ENCODE measurements at regions not wholly inside any gene's neighbourhood (a gene's known extent, or its start where the extent isn't known, plus 50 kb on each side); places are given as distances from the start of the nearest gene placed in this dataset.
"Not testable (repeated sequence)": the region's sequence is repeated elsewhere in the genome, so short reads cannot be mapped to it uniquely, and the experiment has no call there.

DNA sequence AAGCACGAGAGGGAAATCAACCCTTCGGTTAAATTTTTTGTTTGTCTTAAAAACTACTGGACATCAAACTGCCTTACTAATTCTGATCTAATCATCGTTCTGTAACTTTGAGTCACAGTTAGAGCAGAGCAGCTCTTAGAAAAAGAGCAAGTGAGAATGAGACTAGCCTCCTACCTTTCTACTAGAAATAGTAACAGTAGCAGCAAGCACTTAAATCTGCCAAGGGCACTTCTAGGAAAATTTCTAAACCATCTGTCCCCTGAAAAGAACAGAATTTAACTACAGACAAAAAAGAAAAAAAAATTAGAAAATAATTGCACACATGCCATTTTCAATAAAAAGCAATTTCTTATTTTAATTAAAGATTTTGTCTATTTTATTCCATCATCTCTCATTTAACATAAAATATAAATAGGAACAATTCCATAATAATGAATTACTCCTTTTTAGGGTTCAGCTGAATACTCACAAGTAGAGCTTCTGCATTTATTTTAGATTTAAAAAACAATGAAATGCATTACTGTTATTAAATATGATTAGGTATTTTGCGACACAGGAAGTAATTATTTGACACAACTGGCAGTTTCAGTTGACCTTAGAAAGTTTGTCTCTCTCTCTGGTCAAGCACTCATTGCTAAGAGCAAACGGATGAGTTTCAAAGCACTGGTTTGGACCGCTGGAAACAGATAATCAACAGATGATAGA, 250.8 kb upstream of the SOX9 start:
- no peak overlapping the region for H3K27ac Mint-ChIP-seq
- intact Hi-C loops (cut with micrococcal nuclease) = no loop called here
- H3K9me3 Mint-ChIP-seq = no peaks in the 10 kb centered on the region
- peaks cover 2% of the 10 kb centered on the region for H3K27me3 Mint-ChIP-seq (ENCODE audit: low read depth)
- no peak overlapping the region for H3K4me3 Mint-ChIP-seq
- no peaks in the 10 kb centered on the region for H3K4me1 Mint-ChIP-seq (ENCODE audit: low read depth)
- CTCF ChIA-PET = no interaction called here
- no peaks in the 10 kb centered on the region for H3K36me3 Mint-ChIP-seq (ENCODE audit: low read depth)
- no peak for DNase-seq

DNA sequence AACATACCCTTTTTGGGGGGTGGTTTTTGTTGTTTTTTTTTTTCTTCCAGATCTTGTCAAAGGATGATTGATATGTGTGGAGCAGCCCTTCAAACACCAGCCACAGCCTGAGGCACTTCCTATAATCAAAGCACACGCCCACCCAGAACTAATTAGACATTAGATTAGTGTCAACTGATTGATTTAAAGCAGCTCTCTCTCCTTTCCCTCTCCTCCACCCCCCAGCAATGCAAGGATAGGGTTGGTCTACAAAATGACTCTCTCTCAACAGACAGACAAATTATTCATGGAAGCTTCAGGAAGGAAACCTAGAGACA, 250.3 kb upstream of the SOX9 start:
- H3K4me3 Mint-ChIP-seq = no peak overlapping the region
- CTCF ChIA-PET = no interaction called here
- no peak overlapping the region for H3K27ac Mint-ChIP-seq
- peaks cover 2% of the 10 kb centered on the region for H3K27me3 Mint-ChIP-seq (ENCODE audit: low read depth)
- DNase-seq = no peak
- H3K4me1 Mint-ChIP-seq (ENCODE audit: low read depth) = no peaks in the 10 kb centered on the region
- intact Hi-C loops (cut with micrococcal nuclease) = no loop called here
- H3K36me3 Mint-ChIP-seq (ENCODE audit: low read depth) = no peaks in the 10 kb centered on the region
- no peaks in the 10 kb centered on the region for H3K9me3 Mint-ChIP-seq

DNA sequence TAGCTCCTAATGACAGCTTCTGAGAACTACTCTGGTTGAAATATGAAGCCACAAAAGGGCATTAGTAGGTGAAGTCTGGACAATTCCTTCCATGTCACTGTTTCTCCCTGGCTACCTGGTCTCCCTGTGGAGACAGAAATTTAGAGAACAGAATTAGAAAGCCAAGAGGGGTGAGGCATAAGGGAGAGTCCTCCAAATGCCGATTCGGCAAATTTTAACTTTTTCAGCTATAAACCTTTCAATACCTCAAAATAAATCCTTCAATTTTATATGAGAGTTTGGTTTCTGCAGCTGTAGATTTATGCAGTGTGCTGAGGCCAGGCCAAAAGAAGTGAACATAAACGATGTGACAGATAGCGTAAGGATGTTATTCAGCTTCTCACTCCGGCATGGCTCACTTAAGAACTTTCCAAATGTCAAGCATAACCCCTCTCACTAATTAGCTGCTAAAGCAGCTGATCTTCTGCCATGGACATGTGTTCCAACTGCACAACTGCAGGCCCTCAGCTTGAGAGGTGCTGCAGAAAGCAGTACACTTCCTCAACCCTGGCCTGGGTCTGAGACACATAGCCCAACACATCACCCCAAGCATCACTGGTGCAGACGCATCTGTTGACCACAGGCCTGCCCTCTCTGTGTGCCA, 247.9 kb upstream of the SOX9 start:
- Mint-ChIP-seq H3K36me3 (ENCODE audit: low read depth) (no peaks in the 10 kb centered on the region), H3K9me3 (no peaks in the 10 kb centered on the region), H3K4me1 (ENCODE audit: low read depth) (no peaks in the 10 kb centered on the region), H3K4me3 (no peak overlapping the region), H3K27me3 (ENCODE audit: low read depth) (peaks cover 2% of the 10 kb centered on the region), H3K27ac (no peak overlapping the region)
- CTCF ChIA-PET = no interaction called here
- intact Hi-C loops (cut with micrococcal nuclease) = no loop called here
- no peak for DNase-seq

DNA sequence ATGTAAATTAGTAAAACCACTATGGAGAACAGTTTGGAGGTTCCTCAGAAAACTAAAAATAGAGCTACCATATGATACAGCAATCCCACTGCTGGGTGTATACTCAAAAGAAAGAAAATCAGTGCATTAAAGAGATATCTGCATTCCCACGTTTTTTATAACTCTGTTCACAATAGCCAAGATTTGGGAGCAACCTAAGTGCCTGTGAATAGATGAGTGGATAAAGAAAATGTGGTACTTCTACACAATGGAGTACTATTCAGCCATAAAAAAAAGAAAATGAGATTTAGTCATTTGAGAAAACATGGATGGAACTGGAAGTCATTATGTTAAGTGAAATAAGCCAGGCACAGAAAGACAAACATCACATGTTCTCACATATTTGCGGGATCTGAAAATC, 246.0 kb upstream of the SOX9 start:
- H3K27me3 Mint-ChIP-seq (ENCODE audit: low read depth); DNase-seq; H3K27ac Mint-ChIP-seq; H3K4me3 Mint-ChIP-seq; H3K9me3 Mint-ChIP-seq; H3K4me1 Mint-ChIP-seq (ENCODE audit: low read depth); CTCF ChIA-PET; intact Hi-C loops (cut with micrococcal nuclease); H3K36me3 Mint-ChIP-seq (ENCODE audit: low read depth): not testable (repeated sequence)

DNA sequence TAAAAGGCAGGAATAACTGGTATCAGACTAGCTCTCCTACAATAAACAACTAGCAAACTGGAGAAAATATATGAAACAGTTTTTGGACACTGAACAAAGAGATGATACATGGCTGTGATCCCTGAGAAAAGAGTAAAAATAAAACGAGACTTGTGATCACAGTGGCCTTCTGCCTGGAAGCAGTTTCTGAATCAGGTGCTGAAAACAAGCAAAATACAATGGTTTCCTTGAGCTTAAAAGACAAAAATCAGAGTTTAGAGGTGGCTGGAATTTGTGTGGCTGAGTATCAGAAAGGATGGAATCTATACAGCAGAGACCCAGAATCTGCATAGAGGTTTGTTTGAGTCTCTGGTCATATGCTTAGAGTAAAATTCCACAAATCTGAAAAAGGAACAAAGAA, 242.5 kb upstream of the SOX9 start:
- H3K4me1 Mint-ChIP-seq (ENCODE audit: low read depth) = no peaks in the 10 kb centered on the region
- H3K36me3 Mint-ChIP-seq (ENCODE audit: low read depth) = no peaks in the 10 kb centered on the region
- H3K9me3 Mint-ChIP-seq = peaks cover 2% of the 10 kb centered on the region
- H3K4me3 Mint-ChIP-seq = no peak overlapping the region
- H3K27ac Mint-ChIP-seq = no peak overlapping the region
- no peak for DNase-seq
- CTCF ChIA-PET = interaction anchor here (1.0 kb wide), 1 partner anchor 29 kb away, joined by 3 read pairs; no protein-coding TSS in a partner anchor
- peaks cover 4% of the 10 kb centered on the region for H3K27me3 Mint-ChIP-seq (ENCODE audit: low read depth)
- intact Hi-C loops (cut with micrococcal nuclease) = no loop called here

DNA sequence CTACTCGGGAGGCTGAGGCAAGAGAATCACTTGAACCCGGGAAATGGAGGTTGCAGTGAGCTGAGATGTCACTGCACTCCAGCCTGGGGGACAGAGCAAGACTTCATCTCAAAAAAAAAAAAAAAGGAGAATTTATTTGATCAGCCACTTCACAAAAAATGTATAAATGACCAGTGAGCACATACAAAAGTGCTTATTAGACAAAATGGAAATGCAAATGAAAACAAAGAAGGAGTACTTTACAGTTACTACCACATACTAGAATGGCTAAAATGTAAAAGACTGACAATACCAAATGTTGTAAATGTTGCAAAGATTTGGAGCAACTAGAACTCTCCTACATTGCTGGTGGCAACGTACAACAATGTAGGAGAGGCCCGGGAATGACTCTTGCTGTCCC, 241.8 kb upstream of the SOX9 start:
- no peak overlapping the region for H3K27ac Mint-ChIP-seq
- H3K36me3 Mint-ChIP-seq (ENCODE audit: low read depth) = no peaks in the 10 kb centered on the region
- no peaks in the 10 kb centered on the region for H3K4me1 Mint-ChIP-seq (ENCODE audit: low read depth)
- H3K27me3 Mint-ChIP-seq (ENCODE audit: low read depth) = peaks cover 4% of the 10 kb centered on the region
- no peak for DNase-seq
- peaks cover 2% of the 10 kb centered on the region for H3K9me3 Mint-ChIP-seq
- H3K4me3 Mint-ChIP-seq = no peak overlapping the region
- CTCF ChIA-PET = no interaction called here
- intact Hi-C loops (cut with micrococcal nuclease) = no loop called here

DNA sequence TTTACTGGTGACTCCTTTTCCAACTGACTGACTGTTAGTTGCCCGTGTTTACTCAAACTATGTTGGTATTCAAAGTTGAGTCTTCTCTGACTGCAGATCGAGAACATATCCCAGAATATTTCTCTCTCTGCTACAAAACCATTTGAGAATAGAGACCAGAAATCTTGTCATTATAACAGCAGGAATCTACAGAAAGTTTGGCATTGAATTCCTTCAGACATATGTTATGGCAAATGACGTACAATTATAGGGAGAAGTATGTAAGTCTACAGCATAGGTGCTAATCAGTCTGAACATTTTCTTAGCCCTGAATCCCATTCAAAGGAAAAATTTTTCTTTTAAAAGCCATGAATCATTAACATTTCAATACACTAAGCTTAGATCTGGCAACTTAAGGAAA, 239.8 kb upstream of the SOX9 start:
- intact Hi-C loops (cut with micrococcal nuclease) = no loop called here
- H3K4me3 Mint-ChIP-seq = no peak overlapping the region
- H3K27me3 Mint-ChIP-seq (ENCODE audit: low read depth) = peaks cover 3% of the 10 kb centered on the region
- DNase-seq = no peak
- CTCF ChIA-PET = no interaction called here
- no peaks in the 10 kb centered on the region for H3K4me1 Mint-ChIP-seq (ENCODE audit: low read depth)
- no peak overlapping the region for H3K27ac Mint-ChIP-seq
- no peaks in the 10 kb centered on the region for H3K36me3 Mint-ChIP-seq (ENCODE audit: low read depth)
- peaks cover 5% of the 10 kb centered on the region for H3K9me3 Mint-ChIP-seq

DNA sequence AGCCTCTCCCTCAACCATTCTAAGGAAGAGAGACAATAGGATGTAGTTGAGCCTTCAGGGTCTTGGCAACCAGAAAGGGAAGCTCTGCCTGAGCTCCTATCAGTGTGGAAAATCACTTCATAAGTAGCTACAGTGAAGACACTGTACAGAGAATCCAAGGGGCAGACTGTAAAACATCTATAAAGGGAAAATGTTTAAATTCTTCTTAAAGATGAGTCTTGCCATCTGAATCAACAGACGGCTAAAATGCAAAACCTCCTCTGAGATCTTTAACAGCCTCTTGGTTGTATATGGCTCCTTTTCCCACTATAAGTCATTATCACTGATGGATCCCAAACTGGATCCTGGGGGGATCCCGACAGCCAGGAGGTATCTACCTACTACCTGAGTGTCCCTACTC, 239.2 kb upstream of the SOX9 start:
- no peak overlapping the region for H3K4me3 Mint-ChIP-seq
- H3K4me1 Mint-ChIP-seq (ENCODE audit: low read depth) = no peaks in the 10 kb centered on the region
- no peaks in the 10 kb centered on the region for H3K36me3 Mint-ChIP-seq (ENCODE audit: low read depth)
- intact Hi-C loops (cut with micrococcal nuclease) = no loop called here
- H3K27ac Mint-ChIP-seq = no peak overlapping the region
- DNase-seq = no peak
- CTCF ChIA-PET = no interaction called here
- peaks cover 5% of the 10 kb centered on the region for H3K9me3 Mint-ChIP-seq
- peaks cover 3% of the 10 kb centered on the region for H3K27me3 Mint-ChIP-seq (ENCODE audit: low read depth)

DNA sequence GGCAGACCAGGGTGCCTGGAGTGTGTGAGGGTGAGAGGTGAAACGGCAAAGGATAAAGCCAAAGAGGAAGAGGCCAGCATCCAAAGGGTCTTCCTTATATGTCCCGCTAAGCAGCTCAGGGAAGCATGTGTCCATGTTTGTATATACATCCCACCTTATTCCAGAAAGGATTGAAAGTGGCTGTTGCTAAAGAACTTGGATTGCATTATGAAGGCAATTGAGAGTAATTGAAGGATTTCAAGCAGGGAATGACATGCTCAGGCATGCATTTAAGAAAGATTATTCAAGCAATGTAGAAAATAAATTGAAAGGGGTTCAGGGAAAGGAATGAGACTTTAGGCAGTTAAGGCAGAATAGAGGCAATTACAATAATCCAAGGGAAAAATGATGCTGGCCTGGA, 237.6 kb upstream of the SOX9 start:
- Mint-ChIP-seq H3K27ac (no peak overlapping the region), H3K4me3 (no peak overlapping the region), H3K36me3 (ENCODE audit: low read depth) (no peaks in the 10 kb centered on the region), H3K27me3 (ENCODE audit: low read depth) (peaks cover 3% of the 10 kb centered on the region), H3K9me3 (peaks cover 5% of the 10 kb centered on the region), H3K4me1 (ENCODE audit: low read depth) (no peaks in the 10 kb centered on the region)
- intact Hi-C loops (cut with micrococcal nuclease) = no loop called here
- CTCF ChIA-PET = no interaction called here
- no peak for DNase-seq

DNA sequence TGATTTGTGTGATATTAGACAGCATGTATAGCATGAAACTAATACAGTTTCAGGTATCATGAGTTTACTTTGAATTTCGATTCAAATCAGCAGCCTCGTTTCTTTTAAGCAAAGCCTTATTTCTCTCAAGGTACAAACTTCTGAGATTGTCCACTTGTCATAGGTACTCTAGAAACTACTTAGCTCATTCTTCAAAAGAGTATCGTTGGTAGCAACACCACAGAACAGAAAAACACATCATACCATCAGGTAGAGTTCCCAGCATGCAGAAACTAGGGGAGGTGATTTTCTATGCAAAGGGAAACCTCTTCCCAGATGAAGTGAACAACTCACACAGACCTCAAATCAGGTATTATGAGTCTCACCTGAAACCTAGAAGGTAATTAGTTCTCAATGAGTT, 237.0 kb upstream of the SOX9 start:
- intact Hi-C loops (cut with micrococcal nuclease) = no loop called here
- Mint-ChIP-seq H3K27me3 (ENCODE audit: low read depth) (peaks cover 3% of the 10 kb centered on the region), H3K4me1 (ENCODE audit: low read depth) (no peaks in the 10 kb centered on the region), H3K27ac (no peak overlapping the region), H3K9me3 (peaks cover 5% of the 10 kb centered on the region), H3K4me3 (no peak overlapping the region), H3K36me3 (ENCODE audit: low read depth) (no peaks in the 10 kb centered on the region)
- CTCF ChIA-PET = interaction anchor here (0.7 kb wide), 1 partner anchor 25 kb away, joined by 3 read pairs; no protein-coding TSS in a partner anchor
- DNase-seq = no peak

DNA sequence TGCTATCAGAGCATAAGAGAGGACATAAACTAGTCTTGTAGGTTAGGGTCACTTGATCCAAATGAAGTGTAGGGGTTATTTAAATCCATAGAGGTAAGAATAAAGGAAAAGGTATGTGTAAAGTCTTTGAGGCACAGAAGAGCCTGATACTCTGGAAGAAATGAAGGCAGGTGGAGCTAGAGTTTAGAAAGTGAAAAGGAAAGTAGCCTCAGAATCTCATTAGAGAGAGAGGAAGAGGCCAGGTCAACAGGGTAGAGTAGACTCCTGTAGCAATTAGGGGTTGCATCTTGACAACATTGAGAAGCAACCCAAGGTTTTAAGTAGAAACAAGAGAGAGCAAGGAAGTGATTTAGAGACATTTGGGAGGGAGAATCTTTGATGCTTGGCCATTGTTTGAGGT, 235.2 kb upstream of the SOX9 start:
- no peaks in the 10 kb centered on the region for H3K4me1 Mint-ChIP-seq (ENCODE audit: low read depth)
- H3K27ac Mint-ChIP-seq = no peak overlapping the region
- intact Hi-C loops (cut with micrococcal nuclease) = no loop called here
- no peak overlapping the region for H3K4me3 Mint-ChIP-seq
- no peak for DNase-seq
- CTCF ChIA-PET = no interaction called here
- peaks cover 11% of the 10 kb centered on the region for H3K9me3 Mint-ChIP-seq
- no peaks in the 10 kb centered on the region for H3K36me3 Mint-ChIP-seq (ENCODE audit: low read depth)
- H3K27me3 Mint-ChIP-seq (ENCODE audit: low read depth) = peaks cover 3% of the 10 kb centered on the region

DNA sequence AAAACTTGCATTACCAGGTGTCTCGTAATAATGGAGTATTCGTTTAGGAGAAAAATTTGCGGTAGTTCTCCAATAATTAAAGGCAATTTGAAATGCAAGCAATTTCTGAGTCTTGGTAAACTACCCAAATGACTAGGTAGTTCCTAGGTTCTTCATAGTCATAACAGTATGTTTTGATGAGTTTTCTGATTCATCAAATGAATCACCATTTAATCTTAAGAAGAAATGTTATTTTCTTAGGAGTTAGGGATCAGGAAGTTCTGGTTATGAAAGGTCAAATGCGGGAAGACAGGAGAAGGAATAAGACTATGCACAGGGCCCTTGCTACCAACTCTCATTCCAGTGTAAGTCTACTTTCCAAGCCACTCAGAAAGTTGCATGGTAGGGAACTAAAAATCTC, 221.5 kb upstream of the SOX9 start:
- no peaks in the 10 kb centered on the region for H3K36me3 Mint-ChIP-seq (ENCODE audit: low read depth)
- H3K27ac Mint-ChIP-seq = no peak overlapping the region
- CTCF ChIA-PET = no interaction called here
- intact Hi-C loops (cut with micrococcal nuclease) = no loop called here
- H3K4me1 Mint-ChIP-seq (ENCODE audit: low read depth) = no peaks in the 10 kb centered on the region
- no peaks in the 10 kb centered on the region for H3K27me3 Mint-ChIP-seq (ENCODE audit: low read depth)
- no peak overlapping the region for H3K4me3 Mint-ChIP-seq
- H3K9me3 Mint-ChIP-seq = peaks cover 7% of the 10 kb centered on the region
- no peak for DNase-seq

DNA sequence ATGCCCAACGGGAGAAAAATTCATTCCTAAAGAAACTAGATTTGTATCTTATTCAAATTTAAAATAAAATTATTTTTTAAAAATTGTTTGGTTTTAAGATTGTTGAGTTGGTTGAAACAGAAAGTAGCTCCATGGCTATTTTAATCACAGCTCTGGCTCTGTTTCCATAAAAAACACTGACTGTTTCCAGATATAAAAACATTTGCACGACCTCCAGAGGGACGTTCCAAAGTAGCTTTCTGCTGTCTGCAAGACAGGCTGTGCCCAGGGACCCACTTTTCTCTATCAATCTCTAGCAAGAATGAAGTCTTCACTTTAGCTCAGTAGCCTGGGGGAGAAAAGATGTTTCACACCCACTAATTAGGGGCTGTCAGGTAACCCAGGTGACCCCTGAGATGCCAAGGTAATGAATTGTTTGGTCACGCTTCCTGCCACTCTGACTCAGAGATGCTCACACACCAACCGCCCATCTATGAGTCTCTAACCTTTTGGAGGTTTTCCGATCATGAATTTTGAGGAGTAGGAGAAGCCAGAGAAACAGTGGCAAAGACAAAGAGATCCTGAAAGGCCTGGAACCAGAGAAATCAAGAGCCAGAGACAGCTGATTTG, 220.1 kb upstream of the SOX9 start:
- Mint-ChIP-seq H3K36me3 (ENCODE audit: low read depth) (no peaks in the 10 kb centered on the region), H3K4me3 (no peak overlapping the region), H3K27me3 (ENCODE audit: low read depth) (no peaks in the 10 kb centered on the region), H3K27ac (no peak overlapping the region), H3K9me3 (peaks cover 7% of the 10 kb centered on the region), H3K4me1 (ENCODE audit: low read depth) (no peaks in the 10 kb centered on the region)
- CTCF ChIA-PET = no interaction called here
- intact Hi-C loops (cut with micrococcal nuclease) = no loop called here
- no peak for DNase-seq

Measured in activated naive CD4-positive, alpha-beta T cell treated with anti-CD3 and anti-CD28 coated beads for 36 hours (primary cell).